ENCODE measurements at regions not wholly inside any gene's neighbourhood (a gene's known extent, or its start where the extent isn't known, plus 50 kb on each side); places are given as distances from the start of the nearest gene placed in this dataset.

- no peak for TF ChIP-seq EP300 (IDR thresholded peaks at IDR 0.05; ENCODE audit: borderline replicate concordance in 1 of 2, control insufficient read depth in 1 of 2, low read depth in 2 of 2, low read length in 2 of 2)
- no peak for TF ChIP-seq PML (IDR thresholded peaks at IDR 0.05; ENCODE audit: low read length)
- TF ChIP-seq ZNF384 (IDR thresholded peaks at IDR 0.05; ENCODE audit: borderline replicate concordance, low read depth, low read length) = no peak
- no peak for TF ChIP-seq E4F1 (IDR thresholded peaks at IDR 0.05; ENCODE audit: borderline replicate concordance, partially characterized antibody)
- TF ChIP-seq KDM1A (IDR thresholded peaks at IDR 0.05; ENCODE audit: borderline replicate concordance) = no peak
- TF ChIP-seq POLR2AphosphoS5 (IDR thresholded peaks at IDR 0.05; ENCODE audit: low read length) = no peak
These were observed 275.4 kb upstream of the USP24 start (continued) for GRCh38 chr1:55490547-55490946.

DNA sequence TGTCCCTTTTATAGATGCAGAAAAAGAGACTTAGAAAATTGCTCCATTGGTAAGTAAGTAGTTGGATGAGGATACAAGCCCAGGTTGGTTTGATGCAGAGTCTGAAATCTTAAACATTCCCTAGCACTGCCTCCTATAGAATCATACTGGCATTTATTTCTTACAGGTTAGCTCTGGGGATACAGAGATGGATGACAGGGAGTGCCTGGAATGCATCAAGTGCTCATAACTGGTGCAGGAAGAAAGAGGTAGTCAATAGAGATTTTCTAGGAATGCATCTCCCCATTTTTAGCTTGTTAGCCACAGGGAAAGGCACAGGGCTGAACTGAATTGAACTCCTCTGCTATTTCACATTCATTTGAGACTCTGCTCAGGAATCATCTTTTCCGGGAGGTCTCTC is 269.0 kb upstream of the USP24 start:
- no peak for ATAC-seq
- Histone ChIP-seq H3K4me1 (ENCODE audit: control insufficient read depth, insufficient read depth, low read length) (no peaks in the 10 kb centered on the region), H3K9me3 (replicated peaks; ENCODE audit: control insufficient read depth, insufficient read depth, low read length) (no peaks in the 10 kb centered on the region), H2AFZ (ENCODE audit: control insufficient read depth, low read depth, low read length) (no peak overlapping the region), H3K4me3 (no peak overlapping the region), H4K20me1 (ENCODE audit: control insufficient read depth, insufficient read depth) (no peaks in the 10 kb centered on the region), H3K36me3 (ENCODE audit: control insufficient read depth in 2 of 2, insufficient read depth in 2 of 2, low read length in 1 of 2) (no peaks in the 10 kb centered on the region), H3K27me3 (replicated peaks in 1 of 2; ENCODE audit: control insufficient read depth in 2 of 2, insufficient read depth in 2 of 2, low read length in 1 of 2) (peaks cover 0 to 1% of the 10 kb centered on the region in 2 experiments; a peak in 1 of 4 replicates), H3K4me2 (ENCODE audit: control insufficient read depth, insufficient read depth) (no peak overlapping the region), H3K27ac (ENCODE audit: control insufficient read depth, insufficient read depth) (no peak overlapping the region), H3K9ac (ENCODE audit: control insufficient read depth, insufficient read depth, low read length) (no peak overlapping the region), H3K79me2 (ENCODE audit: control insufficient read depth, insufficient read depth, low read length) (no peaks in the 10 kb centered on the region)
- ChIA-PET RAD21 (ENCODE audit: unreplicated experiment) (no interaction called here), SMC1A (ENCODE audit: uncharacterized antibody, unreplicated experiment) (interaction anchor here (6.6 kb wide), 1 partner anchor 1099 kb away, joined by 91 read pairs; no protein-coding TSS in a partner anchor), POLR2A (no interaction called here), CTCF (interaction anchor here (1.2 kb wide), 1 partner anchor 1101 kb away, joined by 3 read pairs; no protein-coding TSS in a partner anchor)
- no peak for DNase-seq (ENCODE audit: low read depth, low spot score)
- no TSS peak for BruUV-seq (replicated peaks)
- TF ChIP-seq SREBF1 (IDR thresholded peaks at IDR 0.05; ENCODE audit: low read length) (no peak), PML (IDR thresholded peaks at IDR 0.05; ENCODE audit: low read length) (no peak)
- 0% methylated on average over 1 of the region's 1 CpG for WGBS (ENCODE audit: insufficient coverage, insufficient replicate concordance, low lambda C conversion rate, missing lambda C conversion rate)
- in situ Hi-C loops (cut with MboI) = loop anchor here (10.0 kb wide), 1 partner anchor 1101 kb away; no protein-coding TSS in a partner anchor
- intact Hi-C loops (cut with micrococcal nuclease; ENCODE audit: unreplicated experiment) = no loop called here
- FAIRE-seq = no peak
